HG03045 (cell line): ENCODE measurements at regions not wholly inside any gene's neighbourhood (a gene's known extent, or its start where the extent isn't known, plus 50 kb on each side); places are given as distances from the start of the nearest gene placed in this dataset.
"Not testable (repeated sequence)": the region's sequence is repeated elsewhere in the genome, so short reads cannot be mapped to it uniquely, and the experiment has no call there.

Experiments used
- ATAC-seq: cut with Tn5 transposase; IDR thresholded peaks from one replicate; pipeline ENCODE4 v1.9.1; 2021; ENCODE audit warnings: mild to moderate bottlenecking, moderate library complexity; ENCODE audit not compliant: unreplicated experiment

- ATAC-seq: no peak
Measured at GRCh38 chr10:52966904-52967303, 194.3 kb upstream of the MBL2 start.

DNA sequence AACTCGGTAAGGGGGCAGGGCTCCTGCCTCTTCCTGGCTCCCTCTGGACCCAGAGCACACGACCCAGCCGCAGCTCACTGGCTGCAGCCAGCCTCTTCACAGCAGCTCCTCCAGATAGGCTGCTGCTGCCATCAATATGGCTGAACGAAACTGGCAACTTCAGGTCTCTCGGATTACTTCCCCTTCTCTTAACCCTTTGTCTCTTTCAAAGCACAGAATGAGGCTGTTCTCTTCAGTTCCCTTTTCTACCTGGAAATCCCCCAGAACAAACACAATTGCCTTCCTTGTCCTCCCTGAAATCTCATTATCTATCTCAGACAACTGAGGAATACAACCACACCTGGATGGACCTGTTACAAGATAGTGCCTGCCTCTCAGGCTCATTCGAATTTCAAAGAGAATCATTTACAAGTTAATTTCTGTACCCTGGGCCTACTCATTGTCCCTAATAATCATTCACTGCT, 193.4 kb upstream of the MBL2 start:
- peak; percentile 99 for ATAC-seq

GRCh38 chr10:52965509-52965908, 192.9 kb upstream of the MBL2 start:
- ATAC-seq: peak; percentile 23

DNA sequence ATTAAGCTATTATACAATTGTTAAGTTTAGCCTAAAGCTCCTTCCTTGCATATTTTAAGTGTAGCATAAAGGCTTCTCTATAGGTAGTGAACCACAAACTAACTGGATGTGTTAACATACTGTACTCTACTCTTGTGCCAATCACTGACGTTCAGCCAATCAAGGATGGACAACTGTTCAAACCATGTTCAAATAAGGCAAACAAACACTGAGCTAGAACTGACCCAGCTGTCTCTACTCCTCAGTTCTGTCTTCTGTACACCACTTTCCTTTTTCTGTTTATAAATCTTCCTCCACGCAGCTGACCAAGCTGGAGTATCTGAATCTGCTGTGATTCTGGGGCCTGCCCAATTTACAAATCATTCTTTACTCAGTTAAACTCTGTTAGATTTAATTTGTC, 188.7 kb upstream of the MBL2 start:
- no peak for ATAC-seq

DNA sequence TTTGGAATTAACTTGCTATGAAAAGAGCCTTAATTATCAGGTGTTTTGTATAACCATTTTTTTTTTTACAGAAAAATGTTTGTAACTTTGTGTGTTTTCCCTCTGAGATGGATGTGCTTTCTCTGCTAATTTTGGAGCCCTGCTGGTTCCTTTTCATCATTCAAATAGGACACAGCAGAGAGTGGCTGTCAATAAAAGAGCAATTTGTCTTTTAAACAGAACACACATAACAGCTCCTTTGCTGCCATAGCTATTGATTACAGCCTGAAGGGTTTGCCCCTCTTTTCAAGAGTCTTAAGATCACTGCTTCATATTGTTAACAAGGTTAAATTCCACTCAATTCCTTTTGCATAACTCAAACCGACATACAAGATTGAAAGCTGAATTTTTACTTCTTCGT, 187.2 kb upstream of the MBL2 start:
- no peak for ATAC-seq

GRCh38 chr10:52956861-52957260, 184.3 kb upstream of the MBL2 start:
- ATAC-seq: no peak

DNA sequence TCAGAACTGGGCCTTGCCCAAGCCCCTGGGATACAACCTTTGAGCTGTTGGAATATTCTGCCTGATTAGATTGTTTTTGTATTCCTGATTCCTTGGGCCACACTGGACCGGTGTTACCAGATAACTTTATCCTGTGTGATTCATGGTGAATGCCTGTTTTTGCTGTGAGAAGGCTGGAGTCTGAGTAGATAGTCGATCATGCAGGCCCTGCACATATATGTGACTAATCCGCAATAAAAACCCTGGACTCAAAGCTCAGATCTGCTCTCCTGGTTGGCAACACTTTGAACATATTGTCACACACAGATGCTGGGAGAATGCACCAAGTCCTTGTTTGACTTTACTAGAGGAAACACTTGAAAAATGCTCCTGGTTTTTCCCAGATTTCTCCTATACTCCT, 183.9 kb upstream of the MBL2 start:
- ATAC-seq: no peak

GRCh38 chr10:52955337-52955736, 182.8 kb upstream of the MBL2 start:
- no peak for ATAC-seq

DNA sequence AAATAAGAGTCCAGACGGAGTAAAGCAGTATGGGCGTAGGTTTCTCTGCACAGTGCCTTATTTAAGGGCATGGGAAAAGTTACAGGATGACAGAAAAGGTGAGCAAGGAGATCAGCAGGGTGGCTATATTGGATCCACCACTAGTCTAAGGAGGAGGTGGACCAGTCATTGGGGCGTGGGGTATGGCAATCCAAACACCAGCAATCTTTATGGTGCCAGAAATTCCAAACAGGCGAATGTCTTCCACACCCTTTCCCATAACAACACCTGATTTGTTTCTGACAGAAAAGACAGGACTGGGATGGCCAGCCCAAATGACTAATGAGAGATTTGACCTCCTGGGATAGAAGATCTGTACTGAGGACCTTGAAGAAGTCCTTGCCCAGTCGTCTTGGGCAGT, 181.8 kb upstream of the MBL2 start:
- no peak for ATAC-seq

GRCh38 chr10:52952391-52953055, 179.9 kb upstream of the MBL2 start:
- ATAC-seq: no peak

DNA sequence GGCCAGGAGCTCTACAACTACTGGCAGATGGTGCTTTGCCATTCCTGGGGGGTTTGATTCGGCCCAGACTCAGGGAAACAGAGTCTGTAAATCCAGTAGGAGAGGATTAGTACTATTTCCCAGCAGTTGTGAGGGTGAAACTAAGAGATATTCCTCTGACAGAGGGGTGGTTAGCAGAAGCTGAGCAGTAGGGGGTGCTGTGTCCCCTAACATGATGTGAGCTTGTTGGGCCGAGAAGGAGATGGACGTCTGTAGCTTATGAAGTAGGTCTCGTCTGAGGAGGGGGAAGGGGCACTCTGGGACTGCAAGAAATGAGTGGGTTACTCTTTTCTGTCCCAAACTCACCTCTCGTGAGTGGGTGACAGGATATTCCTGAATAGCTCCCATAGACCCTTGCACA, 179.2 kb upstream of the MBL2 start:
- ATAC-seq: peak; percentile 87

DNA sequence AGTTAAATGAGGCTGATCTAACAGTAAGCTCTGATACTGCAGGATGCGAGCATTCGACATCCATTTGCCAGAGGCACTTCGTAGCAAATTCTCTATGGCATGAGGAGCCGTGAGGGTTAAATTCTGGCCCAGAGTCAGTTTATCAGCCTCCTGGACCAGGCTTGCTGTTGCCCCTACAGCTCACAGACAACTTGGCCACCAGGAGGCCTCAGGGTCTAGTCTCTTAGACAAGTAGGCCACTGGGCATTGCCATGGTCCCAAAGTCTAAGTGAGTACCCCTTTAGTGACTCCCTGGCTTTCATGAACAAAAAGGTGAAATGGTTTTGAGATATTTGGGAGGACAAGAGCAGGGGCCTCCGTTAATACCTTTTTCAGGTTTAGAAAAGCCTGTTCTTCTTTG, 178.0 kb upstream of the MBL2 start:
- no peak for ATAC-seq

GRCh38 chr10:52949899-52950298, 177.3 kb upstream of the MBL2 start:
- no peak for ATAC-seq

- ATAC-seq: no peak
Measured at GRCh38 chr10:52946486-52946885, 173.9 kb upstream of the MBL2 start.

- not testable (repeated sequence) for ATAC-seq
Measured at GRCh38 chr10:52945521-52945920, 172.9 kb upstream of the MBL2 start.

GRCh38 chr10:52940921-52941320, 168.3 kb upstream of the MBL2 start:
- no peak for ATAC-seq

- ATAC-seq: no peak
Measured at GRCh38 chr10:52939894-52940293, 167.3 kb upstream of the MBL2 start.

- no peak for ATAC-seq
Measured at GRCh38 chr10:52933748-52934147, 161.2 kb upstream of the MBL2 start.

GRCh38 chr10:52927678-52928077, 155.1 kb upstream of the MBL2 start:
- ATAC-seq: no peak

- no peak for ATAC-seq
Measured at GRCh38 chr10:52923520-52923919, 150.9 kb upstream of the MBL2 start.

DNA sequence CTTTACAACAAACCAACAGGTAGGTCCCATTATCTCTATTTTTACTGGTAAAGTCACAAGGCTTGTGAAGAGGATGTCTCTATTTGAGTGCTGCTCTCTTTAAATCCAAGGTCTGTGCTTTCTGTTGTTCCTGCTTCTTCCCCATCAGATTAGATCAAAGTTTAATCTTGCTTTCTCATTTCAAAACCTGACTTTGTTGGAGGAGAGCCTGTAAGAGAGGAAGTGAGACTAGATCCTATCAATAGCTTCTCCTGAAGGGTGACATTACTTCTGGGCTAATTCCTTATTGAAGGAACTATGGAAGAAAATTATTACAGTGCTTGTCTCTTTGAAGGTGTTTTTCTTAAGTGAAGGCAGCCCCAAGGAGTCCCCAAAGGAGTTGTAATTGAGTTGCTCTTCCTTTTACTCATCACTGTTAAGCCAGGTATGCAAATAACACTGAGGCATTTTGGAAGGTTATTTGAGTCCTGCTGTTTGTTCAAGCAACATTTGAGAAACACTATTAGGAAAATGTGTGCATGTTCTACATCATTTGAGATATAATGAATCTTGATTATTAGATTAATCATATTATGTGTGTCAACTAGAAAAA, 146.2 kb upstream of the MBL2 start:
- no peak for ATAC-seq

DNA sequence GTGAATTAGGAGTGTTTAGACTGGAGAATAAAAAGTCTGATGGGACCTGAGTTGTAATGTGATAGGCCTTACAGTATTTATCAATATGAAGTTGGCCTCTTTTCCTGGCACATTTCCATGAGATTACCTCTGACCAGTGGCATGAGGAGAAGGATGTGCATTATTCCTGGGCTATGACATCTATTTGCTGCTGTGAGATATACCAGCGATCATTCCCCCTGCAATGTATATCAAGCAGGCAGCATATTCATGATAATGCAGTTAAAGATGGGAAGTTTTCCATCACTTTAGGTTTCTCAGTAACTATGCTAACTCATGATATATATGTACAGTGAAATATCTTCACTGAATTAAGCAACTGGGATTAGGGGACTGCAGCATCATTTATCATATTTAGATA, 142.8 kb upstream of the MBL2 start:
- no peak for ATAC-seq

DNA sequence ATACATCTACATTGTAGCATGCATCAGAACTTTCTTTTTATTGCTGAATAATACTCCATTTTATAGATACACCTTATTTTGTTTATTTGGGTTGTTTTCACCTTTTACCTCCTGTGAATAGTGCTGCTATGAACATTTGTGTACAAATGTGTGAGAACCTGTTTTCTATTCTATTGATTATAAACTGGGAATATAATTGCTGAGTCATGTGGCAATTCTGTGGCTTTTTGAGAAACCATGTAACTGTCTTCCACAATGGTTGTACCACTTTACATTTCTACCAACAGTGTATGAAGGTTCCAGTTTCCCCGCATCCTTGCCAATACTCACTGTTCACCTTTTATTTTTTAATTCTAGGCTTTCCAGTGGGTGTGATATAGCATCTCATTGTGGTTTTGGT, 138.6 kb upstream of the MBL2 start:
- no peak for ATAC-seq
